G401 (cell line): ENCODE measurements at regions not wholly inside any gene's neighbourhood (a gene's known extent, or its start where the extent isn't known, plus 50 kb on each side); places are given as distances from the start of the nearest gene placed in this dataset.
"Not testable (repeated sequence)": the region's sequence is repeated elsewhere in the genome, so short reads cannot be mapped to it uniquely, and the experiment has no call there.

Experiments
- DNase-seq: peaks from one replicate; pipeline ENCODE4 v3.0.0-alpha.2; 2015; ENCODE audit warnings: low spot score
- in situ Hi-C: cut with HindIII; loops from 2 replicates; pipeline ENCODE4 v1.10.0; 2016; ENCODE audit warnings: low sequenced_read_pairs, mixed read lengths

DNA sequence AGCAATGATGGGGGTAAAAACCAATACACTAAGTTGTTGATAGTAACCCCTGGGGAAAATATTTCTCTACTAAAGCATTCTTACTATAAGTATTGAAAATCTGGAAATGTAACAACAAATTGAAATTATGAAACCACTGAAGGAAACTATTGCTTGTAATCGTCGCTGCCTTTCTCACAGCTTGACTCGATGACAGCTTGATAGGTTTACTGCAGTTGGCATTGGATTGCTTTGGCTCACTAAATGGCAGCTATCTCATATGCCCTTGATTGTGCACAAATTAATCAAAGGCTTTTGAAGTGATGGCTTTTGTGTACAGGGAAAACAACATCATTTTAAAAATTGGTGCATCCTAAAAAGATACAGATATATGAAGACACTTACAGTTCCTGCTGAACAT is 419.6 kb upstream of the TENM3 start:
- no peak for DNase-seq
- in situ Hi-C loops: no loop called here

DNA sequence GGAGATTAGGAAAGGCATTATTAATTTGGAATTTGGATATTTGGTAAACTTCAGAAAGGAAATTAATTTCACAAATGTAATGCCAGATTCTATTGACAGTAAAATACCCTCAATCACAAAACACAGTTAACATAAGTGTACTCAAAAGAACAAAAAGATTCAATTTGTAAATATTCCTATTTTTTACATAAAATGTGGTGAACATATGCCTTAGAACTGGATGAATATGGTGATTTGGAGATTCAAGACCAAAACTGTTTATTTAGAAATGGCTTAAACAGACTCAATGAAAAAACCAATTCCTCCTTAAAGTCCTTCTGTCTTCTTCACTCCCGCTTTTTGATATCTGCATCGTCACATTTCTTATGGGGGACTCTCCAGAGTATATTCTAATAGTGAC is 417.6 kb upstream of the TENM3 start:
- in situ Hi-C loops: no loop called here
- no peak for DNase-seq

DNA sequence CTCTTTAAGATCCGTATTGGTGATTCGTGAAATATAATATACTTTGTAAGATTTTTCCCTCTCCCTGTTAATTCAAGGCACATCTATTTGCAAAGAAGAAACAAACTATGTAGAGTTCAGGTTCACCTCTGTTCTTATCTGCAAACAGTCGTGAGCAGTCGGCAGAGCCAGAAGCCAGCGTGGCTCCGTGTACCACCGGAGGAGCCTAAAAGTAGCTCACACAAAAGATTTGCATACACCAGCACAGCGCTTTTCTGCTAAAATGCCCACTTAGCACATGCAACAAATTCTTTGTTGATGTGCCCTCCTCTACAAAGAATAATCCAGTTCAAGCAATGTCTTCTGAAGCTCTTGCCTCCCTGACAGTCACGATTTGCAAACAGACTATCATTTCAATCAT is 416.0 kb upstream of the TENM3 start:
- in situ Hi-C loops: no loop called here
- DNase-seq: no peak

DNA sequence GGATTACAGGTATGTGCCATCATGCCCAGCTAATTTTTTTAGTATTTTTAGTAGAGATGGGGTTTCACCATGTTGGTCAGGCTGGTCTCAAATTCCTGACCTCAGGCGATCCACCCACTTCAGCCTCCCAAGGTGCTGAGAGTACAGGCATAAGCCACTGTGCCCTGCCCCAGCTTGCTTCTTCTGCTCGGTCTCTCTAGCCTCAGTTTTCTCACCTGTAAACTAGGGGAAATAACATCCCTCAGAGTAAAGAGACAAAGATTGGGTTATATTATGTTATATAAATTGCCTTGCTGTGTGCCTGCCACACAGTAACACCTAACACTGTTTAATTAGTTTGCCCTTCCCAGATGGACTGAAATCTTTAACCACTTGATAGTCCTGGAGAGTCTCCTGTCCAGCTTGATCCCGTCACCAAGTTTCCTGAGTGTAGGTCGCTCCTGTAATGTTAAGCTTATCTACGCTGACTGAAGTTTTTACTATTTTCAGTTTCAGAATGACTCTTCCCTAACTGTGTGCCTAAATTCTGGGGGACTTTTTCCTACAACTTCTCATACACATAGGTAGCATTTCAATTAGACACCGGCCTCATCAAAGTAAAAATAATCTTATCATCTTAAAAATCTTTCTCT is 412.7 kb upstream of the TENM3 start:
- in situ Hi-C loops: no loop called here
- no peak for DNase-seq

DNA sequence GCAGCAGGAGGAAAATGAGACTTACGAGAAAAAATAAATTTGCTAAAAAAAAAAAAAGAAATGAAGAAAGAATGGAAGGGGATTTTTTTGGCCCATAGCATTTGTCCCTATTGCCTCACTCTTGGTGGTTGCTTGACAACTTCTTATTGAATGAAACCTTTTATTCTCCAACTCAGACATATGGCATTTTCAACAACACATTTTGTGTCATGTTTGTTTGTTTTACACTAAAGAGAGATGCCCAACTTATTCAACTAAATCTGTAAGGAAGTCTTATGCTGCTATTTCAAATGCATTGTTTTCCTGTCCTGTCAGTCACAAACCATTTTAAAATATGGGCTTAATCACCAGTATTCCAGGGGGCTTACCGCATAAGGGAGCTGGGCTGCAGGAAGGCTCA is 409.1 kb upstream of the TENM3 start:
- in situ Hi-C loops: no loop called here
- no peak for DNase-seq

DNA sequence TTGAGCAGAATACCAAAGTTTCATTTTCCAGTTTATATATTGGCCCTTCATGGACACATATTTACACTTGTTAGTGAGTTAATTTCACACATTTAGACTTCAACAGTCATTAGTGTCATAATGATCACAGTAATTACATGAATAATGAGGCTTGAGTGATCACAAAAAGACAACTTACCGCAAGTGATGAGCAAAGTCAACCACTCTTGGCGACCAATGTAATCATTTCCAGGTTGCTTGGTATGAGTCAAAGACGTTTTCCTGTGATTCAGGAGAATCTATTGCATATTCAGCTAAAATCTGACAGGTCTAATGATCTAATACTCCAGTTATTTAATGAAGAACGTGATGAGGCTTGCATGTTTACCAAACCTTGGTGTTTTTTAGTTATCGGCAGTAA is 407.9 kb upstream of the TENM3 start:
- no peak for DNase-seq
- in situ Hi-C loops: no loop called here

DNA sequence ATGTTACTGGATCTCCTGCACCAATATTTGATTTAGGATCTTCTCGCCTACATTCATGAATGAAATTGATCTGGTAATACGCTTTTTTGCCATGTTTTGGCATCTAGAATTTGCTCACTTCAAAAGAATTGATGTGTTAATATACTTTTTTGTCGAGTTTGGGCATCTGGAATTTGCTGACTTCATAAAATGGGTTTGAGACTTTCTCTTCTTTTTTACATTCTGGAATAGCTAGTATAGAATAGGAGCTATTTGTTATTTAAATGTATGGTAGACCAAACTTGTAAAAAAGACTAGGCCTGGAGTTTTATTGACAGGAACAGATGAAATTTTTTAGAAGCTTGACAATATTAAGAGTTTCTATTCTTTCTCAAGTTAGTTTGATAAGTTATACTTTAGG is 404.9 kb upstream of the TENM3 start:
- DNase-seq: no peak
- in situ Hi-C loops: no loop called here

DNA sequence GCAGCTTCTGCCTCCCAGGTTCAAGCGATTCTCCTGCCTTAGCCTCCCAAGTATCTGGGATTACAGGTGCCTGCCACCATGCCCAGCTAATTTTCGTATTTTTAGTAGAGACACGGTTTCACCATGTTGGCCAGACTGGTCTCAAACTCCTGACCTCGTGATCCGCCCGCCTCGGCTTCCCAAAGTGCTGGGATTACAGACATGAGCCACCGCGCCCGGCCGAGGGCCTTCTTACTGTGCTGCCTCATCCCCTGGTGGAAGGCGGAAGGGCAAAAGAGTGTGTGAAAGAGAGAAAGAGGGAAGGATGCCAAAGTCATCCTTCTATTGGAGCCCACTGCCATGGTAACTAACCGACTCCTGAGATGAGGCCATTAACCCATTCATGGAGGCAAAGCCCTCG is 399.4 kb upstream of the TENM3 start:
- in situ Hi-C loops, DNase-seq: not testable (repeated sequence)

DNA sequence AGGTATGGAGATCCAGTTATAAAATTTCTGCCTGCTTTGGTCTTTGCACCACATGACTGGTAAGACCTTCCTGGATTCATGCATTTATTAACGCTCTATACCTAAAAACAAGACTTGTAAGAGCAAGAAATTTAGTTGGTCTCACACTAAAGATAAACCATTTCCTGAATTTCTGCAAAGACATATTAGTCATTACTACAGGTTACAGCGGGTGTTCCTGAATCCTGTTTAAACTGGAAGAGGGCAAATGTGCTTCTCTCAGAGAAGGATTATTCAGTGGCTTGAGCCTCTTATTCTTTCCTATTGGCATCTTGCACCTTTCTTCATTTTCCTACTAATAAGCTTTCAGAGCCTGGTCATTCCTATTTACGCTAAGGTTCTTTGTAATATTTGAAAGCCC is 397.6 kb upstream of the TENM3 start:
- in situ Hi-C loops: no loop called here

DNA sequence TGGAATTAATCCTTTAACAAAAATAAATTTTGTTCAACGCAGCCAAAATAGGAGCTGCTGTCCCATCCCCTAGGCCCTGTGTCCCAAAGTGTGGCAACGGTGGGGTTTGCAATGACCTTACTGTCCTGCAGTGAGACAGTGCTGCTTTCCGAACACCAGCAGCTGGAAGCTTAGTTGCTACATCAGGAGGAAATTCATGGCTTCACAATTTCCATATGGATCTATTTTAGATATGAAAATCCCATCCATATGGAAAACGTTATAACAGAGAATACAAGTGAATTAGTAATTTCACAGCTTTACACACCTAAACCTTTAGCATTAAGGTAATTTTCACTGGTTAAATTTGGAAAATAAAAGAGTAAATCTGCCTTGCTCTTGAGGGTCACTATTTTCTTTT is 396.3 kb upstream of the TENM3 start:
- in situ Hi-C loops: no loop called here
- no peak for DNase-seq

More for the DNA sequence above, 397.6 kb upstream of the TENM3 start:
- DNase-seq: no peak

DNA sequence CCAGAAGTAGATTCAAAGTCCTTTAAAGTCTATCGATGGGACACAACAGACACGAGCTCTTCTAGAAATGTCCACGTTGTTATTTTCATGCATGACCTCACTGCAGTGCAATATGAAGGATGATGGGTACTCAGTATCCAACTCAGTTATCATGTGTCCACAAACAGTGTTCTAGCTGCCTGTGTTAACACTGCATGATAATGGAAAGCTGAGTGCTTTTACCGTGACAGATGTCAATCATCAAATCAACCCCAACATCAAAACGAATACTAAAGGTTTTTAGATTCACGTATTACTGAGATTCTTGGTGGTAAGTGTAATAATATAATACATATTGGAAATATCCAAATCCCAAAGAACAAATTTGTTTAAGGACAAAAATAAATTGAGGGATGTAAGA is 394.8 kb upstream of the TENM3 start:
- no peak for DNase-seq
- in situ Hi-C loops: no loop called here

DNA sequence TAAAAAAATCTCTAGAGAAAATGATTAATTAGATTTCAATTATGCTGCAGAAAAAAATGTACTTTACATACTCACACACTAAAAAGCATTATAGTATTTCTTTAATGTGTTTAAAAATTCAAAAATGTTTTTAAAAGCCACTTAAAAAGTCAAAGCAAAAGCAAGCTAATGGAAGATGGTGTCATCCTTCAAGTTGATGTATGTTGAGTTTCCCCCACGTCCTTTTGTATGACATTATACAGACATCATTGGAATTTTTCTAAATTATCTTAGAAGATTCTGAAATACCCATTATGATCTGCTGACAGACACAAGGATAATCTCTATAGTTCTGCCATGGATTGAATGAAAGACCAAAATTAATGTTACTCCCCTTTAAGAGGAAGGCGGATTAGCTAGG is 393.7 kb upstream of the TENM3 start:
- no peak for DNase-seq
- in situ Hi-C loops: no loop called here

DNA sequence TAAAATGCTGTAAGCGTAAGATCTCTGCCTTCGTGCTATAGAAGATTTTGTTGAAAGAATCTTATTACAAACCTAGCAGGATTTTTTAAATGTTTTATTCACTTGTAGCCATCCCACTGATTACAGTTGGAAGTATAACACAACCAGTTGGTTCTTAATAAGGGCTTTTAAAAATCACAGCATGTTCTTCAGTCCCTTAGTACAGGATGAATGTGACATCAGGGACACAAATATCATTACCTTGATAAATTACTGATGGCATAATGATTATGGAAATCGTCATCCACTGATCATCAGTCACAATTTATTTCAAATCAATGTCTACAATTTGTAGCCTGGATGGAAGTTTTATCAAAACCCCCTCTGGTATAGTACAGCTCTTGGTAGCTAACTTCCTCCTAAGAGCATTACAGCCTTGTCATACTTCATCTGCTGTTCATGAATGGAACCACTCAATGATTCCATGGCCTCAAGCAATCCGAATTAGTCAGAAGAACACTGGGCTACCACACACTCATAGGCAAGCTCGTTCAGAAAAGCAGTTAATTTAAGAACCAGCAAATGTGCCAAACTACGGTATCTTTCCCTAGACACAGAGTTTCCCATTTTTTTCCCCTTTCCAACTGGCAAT is 389.2 kb upstream of the TENM3 start:
- DNase-seq: no peak
- in situ Hi-C loops: no loop called here

DNA sequence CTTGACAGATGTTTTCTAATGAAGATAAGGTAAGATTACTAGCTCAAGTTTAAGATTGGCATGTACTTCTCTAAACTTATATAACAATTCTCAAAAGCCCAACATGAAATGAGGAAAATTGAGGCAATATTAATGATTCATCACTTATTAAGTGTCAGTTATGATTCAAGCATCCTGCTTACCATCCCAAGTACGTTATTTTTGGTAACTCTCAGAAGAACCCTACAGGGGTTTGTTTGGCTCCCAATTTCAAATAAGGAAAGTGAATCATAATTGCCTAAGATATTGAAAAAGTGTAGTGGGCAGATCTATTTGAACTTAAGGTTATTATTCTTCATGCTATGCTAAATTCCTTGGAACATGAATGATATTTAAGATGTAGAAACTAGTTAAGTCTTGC is 387.9 kb upstream of the TENM3 start:
- DNase-seq: no peak
- in situ Hi-C loops: no loop called here

DNA sequence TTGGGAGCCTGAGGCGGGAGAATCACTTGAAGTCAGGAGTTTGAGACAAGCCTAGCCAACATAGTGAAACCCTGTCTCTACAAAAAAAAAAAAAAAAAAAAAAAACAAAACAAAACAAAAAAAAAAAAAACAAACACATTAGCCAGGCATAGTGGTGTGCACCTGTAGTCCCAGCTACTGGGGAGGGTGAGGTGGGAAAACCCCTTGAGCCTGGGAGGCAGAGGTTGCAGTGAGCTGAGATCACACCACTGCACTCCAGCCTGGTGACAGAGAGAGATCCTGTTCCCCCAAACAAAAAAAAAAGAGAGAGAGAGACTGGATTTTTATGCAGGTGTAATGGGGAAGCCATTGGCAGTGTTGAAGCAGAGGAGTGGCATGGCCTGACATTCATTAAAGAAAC is 385.7 kb upstream of the TENM3 start:
- DNase-seq, in situ Hi-C loops: not testable (repeated sequence)

DNA sequence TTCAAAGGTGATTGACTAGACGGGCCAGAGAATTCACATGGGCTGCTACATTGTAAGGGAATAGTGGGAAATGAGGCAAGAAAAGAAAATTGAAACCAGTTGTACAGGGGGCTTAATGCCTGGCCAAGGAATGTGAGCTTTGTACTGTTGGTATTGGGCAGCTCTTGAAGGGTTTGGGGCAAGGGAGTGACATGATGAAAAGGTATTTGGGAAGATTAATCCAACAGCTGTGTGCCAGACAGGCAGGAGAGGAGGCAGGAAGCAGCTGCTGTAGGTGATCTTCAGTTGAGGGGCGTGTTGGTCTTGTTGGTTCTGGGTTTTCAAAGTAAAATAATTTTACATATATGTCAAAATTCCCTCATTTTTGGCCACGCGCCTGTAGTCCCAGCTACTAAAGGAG is 384.5 kb upstream of the TENM3 start:
- in situ Hi-C loops: no loop called here
- DNase-seq: no peak

DNA sequence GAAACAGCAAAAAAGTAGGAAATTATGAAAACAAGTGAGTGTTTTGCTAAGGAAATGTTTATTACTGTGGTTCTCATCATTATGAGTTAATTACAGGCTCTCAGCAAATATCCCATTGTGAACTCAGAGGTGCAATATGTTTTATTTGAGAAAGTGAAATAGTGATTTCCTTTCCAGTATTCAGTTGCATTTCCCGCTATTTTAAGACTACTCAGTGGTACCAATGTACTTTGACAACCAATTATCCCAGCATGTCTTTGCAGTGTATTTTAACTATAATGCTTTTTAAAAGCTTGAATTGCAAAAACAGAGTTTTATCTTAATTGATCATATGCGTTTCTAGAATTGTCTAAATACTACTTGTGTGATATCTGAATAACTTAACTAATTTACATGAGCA is 383.8 kb upstream of the TENM3 start:
- in situ Hi-C loops: no loop called here
- DNase-seq: no peak

DNA sequence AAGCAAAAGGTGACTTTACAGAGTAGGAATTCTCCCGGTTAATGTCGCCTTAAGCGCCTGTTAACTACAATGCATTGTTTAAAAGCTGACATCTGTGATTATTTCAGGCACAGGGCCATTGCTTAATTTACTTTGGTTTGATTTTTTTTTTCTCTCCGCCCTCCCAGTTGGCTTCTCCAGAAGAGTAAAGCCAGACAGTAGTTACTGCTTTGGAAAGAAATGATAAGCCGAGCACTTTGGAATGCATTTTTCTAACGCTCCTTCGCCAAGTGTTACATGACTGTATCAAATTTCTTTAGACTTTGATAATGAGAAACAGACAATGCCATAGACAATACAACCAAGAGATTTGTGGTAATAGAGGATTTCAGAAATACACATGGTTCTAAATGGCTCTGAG is 383.0 kb upstream of the TENM3 start:
- DNase-seq: no peak
- in situ Hi-C loops: no loop called here

DNA sequence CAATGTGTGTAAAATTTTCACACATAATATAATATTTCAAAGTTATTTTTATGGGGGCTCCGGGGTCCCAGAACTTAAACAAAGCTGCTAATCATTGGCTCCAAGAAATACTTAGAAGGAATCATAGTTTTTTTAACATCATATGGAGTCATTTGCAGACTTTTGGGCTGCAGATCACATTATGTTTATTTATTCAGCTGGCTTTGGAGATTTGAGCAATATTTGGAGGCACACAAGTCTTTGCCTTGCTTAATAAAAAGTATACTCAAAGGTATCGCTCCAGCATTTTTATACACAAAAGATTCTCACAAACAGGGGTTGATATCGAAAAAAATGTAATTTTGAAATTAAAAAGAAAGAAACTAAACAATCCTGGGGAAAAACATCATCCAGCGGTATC is 382.5 kb upstream of the TENM3 start:
- DNase-seq: no peak
- in situ Hi-C loops: no loop called here

DNA sequence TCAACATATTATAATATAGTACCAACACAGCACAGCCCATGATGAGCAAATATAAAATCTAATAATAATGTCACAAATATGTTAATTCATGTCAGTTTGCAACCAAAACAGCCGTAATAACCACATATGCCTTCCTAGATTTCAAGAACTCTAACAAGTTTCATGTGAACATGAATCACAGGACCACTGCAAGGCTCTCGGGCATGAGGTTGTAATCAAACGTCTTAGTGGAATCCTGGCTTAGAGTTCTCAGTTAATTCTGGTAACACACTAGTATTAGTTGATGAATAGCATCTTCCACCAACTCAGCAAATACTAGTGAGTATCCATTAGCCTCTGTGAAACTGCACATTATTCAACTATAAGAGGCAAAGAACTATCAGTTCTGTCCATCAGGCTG is 379.3 kb upstream of the TENM3 start:
- in situ Hi-C loops: no loop called here

DNA sequence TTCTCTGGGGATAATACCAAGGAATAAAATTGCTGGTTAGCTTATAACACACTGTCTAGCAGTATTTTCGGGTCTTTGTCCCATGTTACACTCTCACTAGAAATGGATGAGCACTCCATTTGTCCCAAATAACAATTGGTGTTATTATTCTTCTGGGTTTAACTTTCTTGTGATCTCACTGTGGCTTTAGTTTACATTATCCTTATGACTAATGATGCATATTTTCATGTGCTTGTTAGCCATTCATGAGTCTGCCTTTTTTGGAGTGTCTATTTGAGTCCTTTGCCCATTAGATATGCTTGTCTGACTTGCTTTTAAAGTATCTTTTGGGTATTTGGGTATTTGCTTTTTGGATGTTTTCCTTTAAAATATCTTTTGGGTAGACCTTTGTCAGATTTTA is 372.9 kb upstream of the TENM3 start:
- no peak for DNase-seq
- in situ Hi-C loops: no loop called here

More for the DNA sequence above, 379.3 kb upstream of the TENM3 start:
- DNase-seq: no peak
